ENCODE measurements at regions not wholly inside any gene's neighbourhood (a gene's known extent, or its start where the extent isn't known, plus 50 kb on each side); places are given as distances from the start of the nearest gene placed in this dataset.

GRCh38 chr2:104768694-104769093 lies 85.2 kb upstream of the POU3F3 start (continued):
- TF ChIP-seq ZNF462 (CRISPR knock-in tag; IDR thresholded peaks at IDR 0.05) = no peak

- no peak overlapping the region for H3K4me3 Mint-ChIP-seq
- no peak overlapping the region for H3K4me2 ChIP-seq
- H3K4me1 Mint-ChIP-seq = peaks cover 10% of the 10 kb centered on the region; the same call in 2 of the 3 replicates
- H3K27ac Mint-ChIP-seq = no peak overlapping the region; the same call in 1 of the 2 replicates
- no peak overlapping the region for H2AFZ ChIP-seq
- no peaks in the 10 kb centered on the region for H3K27me3 ChIP-seq (ENCODE audit: insufficient read depth)
- H3F3A ChIP-seq (replicated peaks; ENCODE audit: low read depth) = no peaks in the 10 kb centered on the region
- H3K9me2 ChIP-seq (ENCODE audit: insufficient read depth) = 0 out of 2 replicates have a peak, but pooled peaks cover 13% of the 10 kb centered on the region
- TF ChIP-seq ZNF331 (CRISPR knock-in tag; IDR thresholded peaks at IDR 0.05; ENCODE audit: low read depth) (no peak), EZH2phosphoT487 (IDR thresholded peaks at IDR 0.05; ENCODE audit: unreplicated experiment) (no peak), JUNB (IDR thresholded peaks at IDR 0.05; ENCODE audit: unreplicated experiment) (no peak), STAT1 (IDR thresholded peaks at IDR 0.05; ENCODE audit: unreplicated experiment) (no peak), ZNF462 (CRISPR knock-in tag; IDR thresholded peaks at IDR 0.05) (no peak), CREB1 (CRISPR knock-in tag; IDR thresholded peaks at IDR 0.05; ENCODE audit: low read depth) (no peak)
- TF ChIP-seq, protein P1, sequence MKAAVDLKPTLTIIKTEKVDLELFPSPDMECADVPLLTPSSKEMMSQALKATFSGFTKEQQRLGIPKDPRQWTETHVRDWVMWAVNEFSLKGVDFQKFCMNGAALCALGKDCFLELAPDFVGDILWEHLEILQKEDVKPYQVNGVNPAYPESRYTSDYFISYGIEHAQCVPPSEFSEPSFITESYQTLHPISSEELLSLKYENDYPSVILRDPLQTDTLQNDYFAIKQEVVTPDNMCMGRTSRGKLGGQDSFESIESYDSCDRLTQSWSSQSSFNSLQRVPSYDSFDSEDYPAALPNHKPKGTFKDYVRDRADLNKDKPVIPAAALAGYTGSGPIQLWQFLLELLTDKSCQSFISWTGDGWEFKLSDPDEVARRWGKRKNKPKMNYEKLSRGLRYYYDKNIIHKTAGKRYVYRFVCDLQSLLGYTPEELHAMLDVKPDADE (IDR thresholded peaks at IDR 0.05) = no peak
- no peak for ATAC-seq
- H3K36me3 Mint-ChIP-seq (ENCODE audit: low read depth) = peaks cover 3% of the 10 kb centered on the region; the same call in 1 of the 3 replicates
- H4K20me1 ChIP-seq (replicated peaks; ENCODE audit: insufficient read depth) = no peaks in the 10 kb centered on the region
- H3K9me3 Mint-ChIP-seq = peaks cover 5% of the 10 kb centered on the region; the same call in 2 of the 3 replicates
- no peak for DNase-seq (ENCODE audit: low spot score)
- no peaks in the 10 kb centered on the region for H3K4me1 ChIP-seq (ENCODE audit: insufficient read depth)
- peaks cover 3% of the 10 kb centered on the region; the same call in 1 of the 2 replicates for H3K36me3 ChIP-seq (ENCODE audit: insufficient read depth)
- no peaks in the 10 kb centered on the region for H3K79me2 ChIP-seq (replicated peaks; ENCODE audit: insufficient read depth)
- no peak overlapping the region for H3K4me3 ChIP-seq
- H3K27me3 Mint-ChIP-seq (ENCODE audit: insufficient read depth, low read depth, poor library complexity) = peaks cover 3% of the 10 kb centered on the region
- no peak overlapping the region for H3K27ac ChIP-seq (ENCODE audit: low read depth)
Observed at GRCh38 chr2:104769096-104769495, 84.8 kb upstream of the POU3F3 start.
